Breast epithelium (tissue), 4 donors: ENCODE measurements at regions not wholly inside any gene's neighbourhood (a gene's known extent, or its start where the extent isn't known, plus 50 kb on each side); places are given as distances from the start of the nearest gene placed in this dataset.

Source experiments
- DNase-seq, 2 donors: peaks; one replicate each; pipeline ENCODE4 v3.0.0-alpha.2; 2019; ENCODE audit warnings: low spot score in 2 of 2
- H3K27ac ChIP-seq, 2 donors: fragments of 200-600 bp; sonication (generic) in 1 of 2; one replicate each; pipeline ENCODE4 v1.5.1; 2016 to 2019; ENCODE audit warnings: mild to moderate bottlenecking in 1 of 2
- H3K27me3 ChIP-seq, 2 donors: fragments of 200-600 bp; sonication (generic) in 1 of 2; one replicate each; pipeline versions ENCODE4 v1.5.1 to v1.6.0; 2017 to 2019; ENCODE audit warnings: control low read depth in 1 of 2, mild to moderate bottlenecking in 1 of 2
- H3K36me3 ChIP-seq: fragments of 200-600 bp; one replicate; pipeline ENCODE4 v1.5.1; 2019
- H3K4me1 ChIP-seq, 2 donors: fragments of 200-600 bp; sonication (generic); one replicate each; pipeline ENCODE4 v1.5.1; 2016 to 2019; ENCODE audit warnings: control low read depth in 1 of 2
- H3K4me3 ChIP-seq, 3 donors: fragments of 200-600 bp; sonication (generic); 1 replicate in 2 of 3; 2 replicates in 1 of 3; pipeline ENCODE4 v1.5.1; 2016 to 2019; ENCODE audit warnings: mild to moderate bottlenecking in 3 of 3, moderate library complexity in 2 of 3
- H3K9me3 ChIP-seq, 2 donors: fragments of 200-600 bp; sonication (generic) in 1 of 2; one replicate each; pipeline ENCODE4 v1.5.1; 2016 to 2019; ENCODE audit warnings: control low read depth in 1 of 2
- POLR2A ChIP-seq: fragments of 450-650 bp; IDR thresholded peaks from one replicate; pipeline ENCODE4 v1.6.1; 2016; ENCODE audit warnings: antibody characterized with exemption, mild to moderate bottlenecking, moderate library complexity
- POLR2AphosphoS5 ChIP-seq, 3 donors: sonication (generic); formaldehyde crosslinking; IDR thresholded peaks; one replicate each; pipeline ENCODE4 v1.6.1; 2017; ENCODE audit warnings: antibody characterized with exemption in 3 of 3
- intact Hi-C: fragments of 100-400 bp; cut with DNase I; formaldehyde crosslinking; loops from one replicate; pipeline ENCODE4 v1.15.1; 2023; ENCODE audit warnings: low total_unique reads
- TF ChIP-seq, protein P1 (sequence below), 3 donors: fragments of 450-650 bp; IDR thresholded peaks; one replicate each; pipeline ENCODE4 v1.5.1; 2016 to 2017; ENCODE audit warnings: antibody characterized with exemption in 3 of 3, mild to moderate bottlenecking in 3 of 3, moderate library complexity in 3 of 3

- no peaks in the 10 kb centered on the region for H3K27me3 ChIP-seq
- H3K27ac ChIP-seq, result peak overlapping the region in 1 of 2 donors; percentile 38
- no peaks in the 10 kb centered on the region for H3K9me3 ChIP-seq
- H3K4me1 ChIP-seq, result no peaks in the 10 kb centered on the region
- intact Hi-C loops, result no loop called here
- no peak for DNase-seq
- no peaks in the 10 kb centered on the region for H3K36me3 ChIP-seq
- H3K4me3 ChIP-seq, result no peak overlapping the region
- no peak for TF ChIP-seq POLR2AphosphoS5 (IDR thresholded peaks at IDR 0.05)
- no peak for TF ChIP-seq POLR2A
- TF ChIP-seq, protein P1, sequence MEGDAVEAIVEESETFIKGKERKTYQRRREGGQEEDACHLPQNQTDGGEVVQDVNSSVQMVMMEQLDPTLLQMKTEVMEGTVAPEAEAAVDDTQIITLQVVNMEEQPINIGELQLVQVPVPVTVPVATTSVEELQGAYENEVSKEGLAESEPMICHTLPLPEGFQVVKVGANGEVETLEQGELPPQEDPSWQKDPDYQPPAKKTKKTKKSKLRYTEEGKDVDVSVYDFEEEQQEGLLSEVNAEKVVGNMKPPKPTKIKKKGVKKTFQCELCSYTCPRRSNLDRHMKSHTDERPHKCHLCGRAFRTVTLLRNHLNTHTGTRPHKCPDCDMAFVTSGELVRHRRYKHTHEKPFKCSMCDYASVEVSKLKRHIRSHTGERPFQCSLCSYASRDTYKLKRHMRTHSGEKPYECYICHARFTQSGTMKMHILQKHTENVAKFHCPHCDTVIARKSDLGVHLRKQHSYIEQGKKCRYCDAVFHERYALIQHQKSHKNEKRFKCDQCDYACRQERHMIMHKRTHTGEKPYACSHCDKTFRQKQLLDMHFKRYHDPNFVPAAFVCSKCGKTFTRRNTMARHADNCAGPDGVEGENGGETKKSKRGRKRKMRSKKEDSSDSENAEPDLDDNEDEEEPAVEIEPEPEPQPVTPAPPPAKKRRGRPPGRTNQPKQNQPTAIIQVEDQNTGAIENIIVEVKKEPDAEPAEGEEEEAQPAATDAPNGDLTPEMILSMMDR (IDR thresholded peaks at IDR 0.05), result no peak
Measured at GRCh38 chr16:80125677-80126076, 415.1 kb upstream of the DYNLRB2 start.

DNA sequence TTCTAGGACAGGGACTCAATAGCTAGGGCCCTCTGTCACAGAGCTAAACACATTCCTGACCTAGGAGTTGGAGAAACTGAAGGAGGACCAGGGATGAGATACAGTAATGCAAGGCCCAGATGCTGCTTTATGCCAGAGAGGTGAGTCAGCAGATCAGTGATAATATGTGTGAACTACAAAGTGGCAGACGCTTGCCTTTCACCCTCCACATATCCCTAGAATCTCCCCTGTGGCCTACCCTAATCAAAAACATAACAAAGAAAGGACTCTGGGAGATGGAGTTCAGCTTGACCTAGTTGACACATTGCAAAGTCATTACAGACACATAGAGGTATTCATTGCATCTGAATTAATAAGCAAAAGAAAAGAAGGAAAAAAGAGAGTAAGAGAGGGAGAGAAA lies 417.6 kb upstream of the DYNLRB2 start:
- Histone ChIP-seq H3K36me3 (no peaks in the 10 kb centered on the region), H3K4me1 (no peaks in the 10 kb centered on the region), H3K27ac (no peak overlapping the region), H3K9me3 (no peaks in the 10 kb centered on the region), H3K4me3 (no peak overlapping the region), H3K27me3 (no peaks in the 10 kb centered on the region)
- no peak for DNase-seq
- TF ChIP-seq, protein P1 (IDR thresholded peaks at IDR 0.05), result no peak
- TF ChIP-seq POLR2AphosphoS5 (IDR thresholded peaks at IDR 0.05) (no peak), POLR2A (no peak)
- intact Hi-C loops, result no loop called here

DNA sequence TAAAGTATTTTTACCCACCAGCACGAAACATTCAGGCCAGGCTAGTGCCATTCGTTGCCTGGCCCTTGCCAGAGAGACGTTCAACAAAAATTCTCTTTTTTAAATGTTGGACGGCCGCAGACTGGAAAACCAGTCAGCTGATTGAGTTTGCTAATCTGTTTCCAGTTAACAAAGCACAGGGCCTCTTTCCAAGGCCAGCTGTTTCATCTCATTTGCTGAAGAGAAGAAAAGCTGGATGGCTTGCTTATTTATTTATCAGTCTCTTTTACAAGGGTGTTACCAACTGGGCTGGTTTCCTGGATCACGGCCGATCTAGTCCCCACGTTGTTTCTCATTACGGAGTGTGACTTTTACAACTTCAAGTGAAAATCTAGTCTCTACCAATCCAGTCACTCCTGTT lies 418.7 kb upstream of the DYNLRB2 start:
- TF ChIP-seq, protein P1 (IDR thresholded peaks at IDR 0.05), result no peak
- TF ChIP-seq POLR2A, result no peak
- TF ChIP-seq POLR2AphosphoS5 (IDR thresholded peaks at IDR 0.05), result peak in 1 of 3 donors; percentile 37
- Histone ChIP-seq H3K27ac (peak overlapping the region in 1 of 2 donors; percentile 27), H3K4me1 (no peaks in the 10 kb centered on the region), H3K9me3 (no peaks in the 10 kb centered on the region), H3K27me3 (no peaks in the 10 kb centered on the region), H3K36me3 (no peaks in the 10 kb centered on the region), H3K4me3 (no peak overlapping the region)
- intact Hi-C loops, result no loop called here
- DNase-seq, result no peak

GRCh38 chr16:80121522-80121909 lies 419.3 kb upstream of the DYNLRB2 start:
- Histone ChIP-seq H3K36me3 (no peaks in the 10 kb centered on the region), H3K9me3 (no peaks in the 10 kb centered on the region), H3K27me3 (no peaks in the 10 kb centered on the region), H3K27ac (no peak overlapping the region), H3K4me1 (no peaks in the 10 kb centered on the region), H3K4me3 (no peak overlapping the region)
- no peak for DNase-seq
- intact Hi-C loops, result no loop called here
- TF ChIP-seq POLR2AphosphoS5 (IDR thresholded peaks at IDR 0.05) (no peak), POLR2A (no peak)
- TF ChIP-seq, protein P1 (IDR thresholded peaks at IDR 0.05), result no peak

DNA sequence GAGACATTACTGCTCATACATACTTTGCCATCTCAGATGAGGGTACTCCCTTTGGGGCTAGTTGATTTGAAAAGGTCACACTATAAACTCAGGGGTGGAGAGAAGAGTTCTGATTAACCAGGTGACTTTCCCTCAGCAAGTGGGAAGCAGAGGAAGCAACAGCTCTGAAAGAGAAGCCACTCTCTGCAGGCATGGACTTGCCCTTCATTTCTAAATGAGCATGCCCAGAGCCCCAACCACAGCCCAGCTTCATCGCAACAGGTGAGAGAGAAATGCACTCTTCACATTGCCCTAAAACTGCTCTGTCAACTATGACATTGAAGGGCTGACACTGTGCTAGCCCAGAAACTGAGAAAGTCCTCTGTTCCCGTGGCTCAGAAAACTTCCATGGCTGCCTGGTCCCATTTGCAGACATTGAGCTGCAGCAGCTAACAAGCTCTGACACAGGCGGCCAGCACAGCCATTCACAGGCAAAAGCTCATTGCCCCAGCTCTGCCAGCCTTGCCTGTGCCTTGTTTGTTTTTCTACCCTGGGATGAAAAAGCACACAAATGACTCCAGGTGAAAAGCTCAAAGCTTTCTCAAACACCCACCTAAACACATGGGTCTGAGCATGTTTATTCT lies 419.8 kb upstream of the DYNLRB2 start:
- Histone ChIP-seq H3K9me3 (no peaks in the 10 kb centered on the region), H3K27ac (no peak overlapping the region), H3K4me1 (no peaks in the 10 kb centered on the region), H3K36me3 (no peaks in the 10 kb centered on the region), H3K4me3 (no peak overlapping the region), H3K27me3 (no peaks in the 10 kb centered on the region)
- DNase-seq, result no peak
- intact Hi-C loops, result no loop called here
- TF ChIP-seq POLR2A (no peak), POLR2AphosphoS5 (IDR thresholded peaks at IDR 0.05) (no peak)
- TF ChIP-seq, protein P1 (IDR thresholded peaks at IDR 0.05), result no peak
